Osteocyte (in vitro differentiated cells): ENCODE measurements at regions not wholly inside any gene's neighbourhood (a gene's known extent, or its start where the extent isn't known, plus 50 kb on each side); places are given as distances from the start of the nearest gene placed in this dataset.
A peak's percentile ranks its signal among the peaks of the same experiment; 100 is the strongest.

Experiments
- DNase-seq: peaks from one replicate; pipeline ENCODE4 v3.0.0; 2021; ENCODE audit warnings: mixed read lengths; ENCODE audit not compliant: unreplicated experiment; ENCODE audit errors: extremely low spot score
- H3K27ac Mint-ChIP-seq: one replicate; pipeline ENCODE4 v1.8.0; 2021; ENCODE audit warnings: mild to moderate bottlenecking, mixed read lengths; ENCODE audit not compliant: unreplicated experiment
- H3K27me3 Mint-ChIP-seq: one replicate; pipeline ENCODE4 v1.8.0; 2021; ENCODE audit warnings: mixed read lengths; ENCODE audit not compliant: unreplicated experiment
- H3K36me3 Mint-ChIP-seq: one replicate; pipeline ENCODE4 v1.8.0; 2021; ENCODE audit warnings: mixed read lengths; ENCODE audit not compliant: unreplicated experiment
- H3K4me1 Mint-ChIP-seq: one replicate; pipeline ENCODE4 v1.8.0; 2021; ENCODE audit warnings: mixed read lengths; ENCODE audit not compliant: unreplicated experiment
- H3K4me3 Mint-ChIP-seq: one replicate; pipeline ENCODE4 v1.8.0; 2021; ENCODE audit warnings: mild to moderate bottlenecking, moderate library complexity, mixed read lengths; ENCODE audit not compliant: unreplicated experiment
- H3K9me3 Mint-ChIP-seq: one replicate; pipeline ENCODE4 v1.8.0; 2021; ENCODE audit warnings: mixed read lengths; ENCODE audit not compliant: unreplicated experiment
- CTCF ChIP-seq: fragments of 200-600 bp; sonication (generic); IDR thresholded peaks from 2 replicates; pipeline ENCODE4 v1.5.0; 2021; ENCODE audit warnings: antibody characterized with exemption, mild to moderate bottlenecking, moderate library complexity

- peaks cover 4% of the 10 kb centered on the region for H3K9me3 Mint-ChIP-seq
- DNase-seq: no peak
- no peak overlapping the region for H3K4me3 Mint-ChIP-seq
Observed at GRCh38 chr3:34247401-34247800, 449.0 kb downstream of the PDCD6IP start.

GRCh38 chr3:34248352-34248751 is 449.9 kb downstream of the PDCD6IP start:
- no peaks in the 10 kb centered on the region for H3K27me3 Mint-ChIP-seq
- peaks cover 38% of the 10 kb centered on the region for H3K36me3 Mint-ChIP-seq
- H3K27ac Mint-ChIP-seq: peak overlapping the region; percentile 92
- peaks cover 4% of the 10 kb centered on the region for H3K9me3 Mint-ChIP-seq
- DNase-seq: no peak
- H3K4me3 Mint-ChIP-seq: no peak overlapping the region
- H3K4me1 Mint-ChIP-seq: peaks cover 64% of the 10 kb centered on the region
- no peak for TF ChIP-seq CTCF

More at GRCh38 chr3:34247401-34247800, 449.0 kb downstream of the PDCD6IP start:
- no peak for TF ChIP-seq CTCF
- Mint-ChIP-seq H3K27ac (peak overlapping the region; percentile 92), H3K36me3 (peaks cover 41% of the 10 kb centered on the region), H3K4me1 (peaks cover 63% of the 10 kb centered on the region), H3K27me3 (no peaks in the 10 kb centered on the region)

GRCh38 chr3:34254285-34254684 is 455.9 kb downstream of the PDCD6IP start:
- Mint-ChIP-seq H3K27me3 (no peaks in the 10 kb centered on the region), H3K4me1 (peaks cover 78% of the 10 kb centered on the region), H3K4me3 (no peak overlapping the region), H3K27ac (no peak overlapping the region), H3K36me3 (peaks cover 24% of the 10 kb centered on the region), H3K9me3 (no peaks in the 10 kb centered on the region)
- no peak for TF ChIP-seq CTCF
- no peak for DNase-seq

GRCh38 chr3:34256021-34256420 is 457.6 kb downstream of the PDCD6IP start:
- DNase-seq: no peak
- TF ChIP-seq CTCF: no peak
- H3K9me3 Mint-ChIP-seq: no peaks in the 10 kb centered on the region
- peaks cover 80% of the 10 kb centered on the region for H3K4me1 Mint-ChIP-seq
- H3K36me3 Mint-ChIP-seq: peaks cover 20% of the 10 kb centered on the region
- no peak overlapping the region for H3K4me3 Mint-ChIP-seq
- no peaks in the 10 kb centered on the region for H3K27me3 Mint-ChIP-seq
- peak overlapping the region; percentile 92 for H3K27ac Mint-ChIP-seq

GRCh38 chr3:34256791-34257190 is 458.4 kb downstream of the PDCD6IP start:
- no peak for DNase-seq
- H3K4me3 Mint-ChIP-seq: no peak overlapping the region
- no peaks in the 10 kb centered on the region for H3K27me3 Mint-ChIP-seq
- no peak for TF ChIP-seq CTCF
- H3K9me3 Mint-ChIP-seq: no peaks in the 10 kb centered on the region
- peaks cover 18% of the 10 kb centered on the region for H3K36me3 Mint-ChIP-seq
- H3K4me1 Mint-ChIP-seq: peaks cover 81% of the 10 kb centered on the region
- H3K27ac Mint-ChIP-seq: peak overlapping the region; percentile 92
